Left kidney (tissue), 1 donor: ENCODE measurements at regions not wholly inside any gene's neighbourhood (a gene's known extent, or its start where the extent isn't known, plus 50 kb on each side); places are given as distances from the start of the nearest gene placed in this dataset.
A peak's percentile ranks its signal among the peaks of the same experiment; 100 is the strongest.

ENCODE experiments used
- DNase-seq: peaks from one replicate; pipeline ENCODE4 v3.0.0-alpha.2; 2013

DNA sequence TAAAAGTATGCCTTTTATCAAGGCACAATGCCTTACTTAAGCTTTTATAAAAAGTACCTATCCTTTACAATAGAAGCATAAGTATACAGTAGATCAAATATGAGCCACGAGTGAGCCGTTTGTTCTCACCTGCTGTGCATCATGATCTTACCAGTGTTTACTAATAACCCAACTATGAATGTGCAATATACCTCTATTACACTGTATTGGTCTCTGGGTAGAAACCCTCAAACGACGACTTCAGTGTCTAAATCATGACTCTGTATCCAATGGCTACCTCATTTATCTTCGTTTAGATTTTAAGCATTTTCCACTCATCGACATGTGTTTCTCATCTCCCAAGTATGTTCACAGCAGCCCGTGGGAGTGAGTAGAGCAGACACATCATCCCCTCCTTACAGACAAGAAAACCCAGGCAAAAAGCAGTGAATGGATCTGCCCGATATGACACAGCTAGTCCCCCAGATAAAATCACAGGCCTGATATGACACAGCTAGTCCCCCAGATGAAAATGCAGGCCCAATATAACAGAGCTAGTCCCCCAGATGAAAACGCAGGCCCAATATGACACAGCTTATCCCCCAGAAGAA lies 279.8 kb downstream of the TNS1 start:
- DNase-seq: no peak

DNA sequence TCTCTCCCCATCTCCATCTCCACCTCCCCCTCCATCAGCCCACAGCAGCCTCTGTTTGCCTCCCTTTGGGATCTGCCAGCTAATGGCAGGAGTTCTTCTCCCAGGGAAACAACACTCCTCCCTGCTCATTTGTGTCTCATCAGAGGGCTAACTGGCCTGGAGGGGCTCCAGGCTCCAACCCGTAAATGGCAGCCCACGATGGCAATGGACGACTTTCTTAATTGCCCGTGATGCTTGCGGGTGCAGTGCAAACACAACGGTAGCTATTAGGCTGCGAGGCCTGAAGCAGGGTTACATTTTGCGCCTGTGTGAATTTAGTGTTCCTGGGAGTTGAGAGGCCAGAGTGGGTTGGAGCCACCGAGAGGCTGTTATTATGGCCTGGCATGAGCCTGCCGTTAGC lies 285.1 kb downstream of the TNS1 start:
- DNase-seq: no peak

DNA sequence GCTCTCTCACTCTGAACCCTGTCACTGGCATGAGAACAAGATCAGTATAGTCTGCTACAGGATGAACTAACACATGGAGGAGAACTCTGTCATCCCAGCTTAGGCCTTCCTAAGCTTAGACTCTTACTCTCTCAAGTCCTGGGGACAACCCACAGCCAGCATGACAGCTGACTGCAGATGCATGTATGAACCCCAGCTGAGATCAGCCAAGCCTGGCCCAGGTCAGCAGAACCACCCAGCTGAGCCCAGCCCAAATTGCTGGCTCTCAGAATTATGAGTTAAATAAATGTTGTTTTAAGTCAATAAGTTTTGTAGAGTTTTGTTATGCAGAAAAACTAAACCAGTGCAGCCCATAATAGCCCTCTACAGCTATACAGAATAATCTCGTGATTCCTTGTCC lies 287.3 kb downstream of the TNS1 start:
- no peak for DNase-seq

- DNase-seq: no peak
Observed at GRCh38 chr2:217714287-217714751, 288.5 kb downstream of the TNS1 start.

- peak; percentile 77 for DNase-seq
Observed at GRCh38 chr2:217713395-217714286, 289.2 kb downstream of the TNS1 start.

GRCh38 chr2:217712431-217712830 lies 290.4 kb downstream of the TNS1 start:
- no peak for DNase-seq

GRCh38 chr2:217711188-217711587 lies 291.6 kb downstream of the TNS1 start:
- DNase-seq: no peak

GRCh38 chr2:217710211-217710765 lies 292.5 kb downstream of the TNS1 start:
- DNase-seq: peak; percentile 46

DNA sequence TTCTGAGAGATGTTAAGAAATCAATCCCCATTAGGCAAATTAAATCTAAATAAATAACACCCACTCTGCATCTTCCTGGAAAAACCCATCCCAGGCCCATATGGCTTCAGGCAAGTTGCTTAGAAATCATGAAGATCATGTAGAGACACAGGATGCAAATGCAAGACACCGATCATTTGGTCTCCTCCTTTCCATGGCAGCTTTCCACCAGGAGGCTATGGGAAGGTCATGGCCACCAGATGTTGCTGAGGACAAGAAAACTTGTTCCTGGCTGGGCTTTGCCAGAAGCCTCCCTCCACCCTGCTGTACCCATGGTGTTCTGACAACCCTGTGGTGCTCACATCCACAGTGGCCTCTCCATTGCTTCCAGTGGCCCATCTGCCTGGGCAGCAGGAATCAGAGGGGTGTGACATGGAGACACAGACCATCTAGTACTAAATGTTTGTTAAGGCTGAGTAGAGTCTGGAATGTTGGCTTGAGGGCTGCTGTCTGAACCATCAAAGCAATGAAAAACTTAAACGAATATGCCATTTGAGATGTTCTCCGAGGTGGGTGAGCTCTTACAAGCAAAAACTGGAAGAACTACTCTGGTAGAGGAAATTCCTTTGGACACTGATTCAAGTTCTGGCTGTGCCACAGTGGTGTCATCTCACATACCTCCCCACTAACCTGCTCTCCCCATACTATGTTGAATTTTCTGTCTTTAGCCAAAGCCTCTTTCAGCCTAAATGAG lies 293.2 kb downstream of the TNS1 start:
- no peak for DNase-seq

DNA sequence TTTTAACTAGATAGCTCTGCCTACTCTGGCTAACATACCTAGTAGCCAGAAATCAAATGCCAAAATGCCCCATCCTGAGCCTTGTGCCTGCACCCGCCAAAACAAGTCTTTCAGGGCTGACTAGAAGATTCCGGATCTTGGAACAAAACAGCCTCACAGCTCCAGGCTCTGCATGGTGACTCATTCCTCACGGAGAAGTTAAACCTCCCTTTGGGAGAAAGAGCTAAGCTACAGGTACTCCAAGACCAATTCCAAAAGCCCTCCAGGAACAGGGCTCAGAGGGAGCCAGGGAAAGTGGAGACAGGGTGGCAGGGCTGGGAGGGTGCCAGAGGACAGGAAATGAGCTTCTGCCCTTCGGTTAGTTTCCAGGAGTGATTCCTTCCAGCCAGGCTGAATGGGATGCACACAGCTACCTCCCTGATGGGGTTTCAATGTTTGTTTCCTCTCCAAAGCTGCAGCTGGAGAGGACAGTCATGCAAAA lies 295.6 kb downstream of the TNS1 start:
- DNase-seq: no peak

- DNase-seq: no peak
Observed at GRCh38 chr2:217706513-217706912, 296.3 kb downstream of the TNS1 start.

GRCh38 chr2:217706095-217706494 lies 296.7 kb downstream of the TNS1 start:
- no peak for DNase-seq

DNA sequence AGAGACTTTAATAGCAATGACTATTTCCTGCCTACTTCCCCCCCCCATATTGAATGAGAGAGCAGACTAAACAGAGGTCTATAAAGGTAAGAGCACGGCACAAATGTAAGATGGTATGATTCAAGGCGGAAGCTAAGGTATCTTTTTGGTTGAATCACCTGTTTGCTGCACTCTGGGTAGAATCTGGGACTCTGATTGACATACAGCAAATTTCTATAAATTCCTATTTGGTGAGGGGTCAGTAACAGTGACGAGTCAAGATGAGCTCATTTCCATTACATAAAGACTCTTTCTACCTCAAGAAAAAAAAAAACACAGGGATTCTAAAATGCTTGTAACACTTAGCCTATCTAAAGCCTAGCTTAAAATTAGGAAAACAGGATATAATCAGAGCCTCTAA lies 297.3 kb downstream of the TNS1 start:
- DNase-seq: no peak

- DNase-seq: no peak
Observed at GRCh38 chr2:217703999-217704398, 298.8 kb downstream of the TNS1 start.

DNA sequence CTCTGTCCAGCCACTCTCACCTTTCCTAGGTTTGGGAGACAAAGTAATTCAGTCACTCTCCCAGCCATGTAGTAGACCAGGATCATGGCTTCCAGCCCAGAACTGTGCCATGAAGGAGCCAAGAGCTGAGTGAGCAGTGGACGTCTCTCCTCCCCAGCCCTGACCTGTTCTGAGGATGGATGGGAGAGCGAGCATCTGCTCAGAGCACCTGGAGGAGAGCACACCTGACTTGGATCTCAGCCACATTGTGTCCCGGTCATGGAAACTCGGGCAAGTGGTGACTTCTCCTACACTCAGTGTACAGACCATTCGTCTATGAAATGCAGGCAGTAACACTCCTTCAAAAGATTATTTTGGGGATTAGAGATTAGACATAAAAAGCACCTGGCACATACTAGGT lies 299.7 kb downstream of the TNS1 start:
- DNase-seq: no peak

GRCh38 chr2:217701622-217702021 lies 301.2 kb downstream of the TNS1 start:
- no peak for DNase-seq

- no peak for DNase-seq
Observed at GRCh38 chr2:217698691-217699090, 304.1 kb downstream of the TNS1 start.

DNA sequence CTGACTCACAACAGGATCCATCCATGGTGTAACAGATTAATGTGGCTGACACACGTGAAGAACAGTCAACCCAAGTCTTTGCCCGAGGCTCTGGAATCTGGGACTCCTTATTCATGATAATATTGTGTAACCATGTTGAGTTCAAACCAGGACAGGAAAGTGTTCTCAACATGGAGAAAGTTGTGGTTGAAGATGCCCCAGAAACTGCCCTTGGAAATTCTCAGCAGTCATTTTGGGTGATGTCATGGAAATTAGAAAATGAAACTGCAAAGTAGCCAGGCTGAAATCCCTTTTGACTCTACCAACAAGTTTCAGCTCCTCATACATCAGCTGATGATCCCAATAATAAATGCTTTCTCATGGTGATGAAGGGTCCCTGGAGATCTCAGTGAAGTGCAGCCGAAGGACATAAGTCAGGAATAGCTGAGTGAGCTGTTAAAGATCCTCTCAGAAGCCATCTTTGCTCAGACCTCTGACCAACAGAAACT lies 307.7 kb downstream of the TNS1 start:
- DNase-seq: no peak

DNA sequence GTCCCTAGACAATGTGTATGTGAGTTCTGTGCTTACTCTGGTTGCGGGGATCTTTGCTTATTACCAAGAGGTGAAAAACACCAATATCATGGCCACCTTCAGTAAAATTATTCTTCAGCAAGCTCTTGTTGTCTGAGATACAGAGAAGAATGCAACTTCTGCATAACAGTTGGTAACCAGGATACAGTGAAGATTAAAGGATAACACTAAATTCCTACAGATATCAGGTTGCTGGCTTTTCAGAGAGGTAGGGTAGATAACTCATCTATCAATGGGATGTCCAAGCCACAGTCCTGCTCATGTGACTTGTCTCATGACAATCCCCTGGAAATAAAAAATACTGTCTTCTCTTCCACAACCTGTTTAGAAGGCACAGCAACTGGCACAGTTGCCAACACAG lies 308.5 kb downstream of the TNS1 start:
- no peak for DNase-seq

DNA sequence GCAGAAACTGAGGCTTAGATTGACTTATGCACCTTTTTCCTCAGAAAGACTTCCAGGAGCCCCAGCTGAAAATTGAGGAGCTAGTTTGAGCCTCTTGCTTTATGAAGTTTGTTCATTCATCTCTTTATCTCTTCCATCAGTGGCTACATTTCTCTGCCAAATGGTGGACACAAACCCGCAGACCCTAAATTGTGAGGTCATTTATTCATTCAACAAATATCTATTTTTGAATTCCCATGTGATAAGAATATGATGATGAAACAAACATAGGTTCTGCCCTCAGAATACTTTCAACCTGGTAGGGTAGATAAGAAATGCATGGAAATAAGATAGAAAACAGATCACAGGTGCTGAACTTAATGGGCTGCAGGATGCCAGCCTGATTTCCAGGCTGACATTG lies 309.4 kb downstream of the TNS1 start:
- DNase-seq: no peak

- no peak for DNase-seq
Observed at GRCh38 chr2:217691920-217692666, 310.7 kb downstream of the TNS1 start.

GRCh38 chr2:217691516-217691915 lies 311.3 kb downstream of the TNS1 start:
- DNase-seq: no peak
